ENCODE measurements at regions not wholly inside any gene's neighbourhood (a gene's known extent, or its start where the extent isn't known, plus 50 kb on each side); places are given as distances from the start of the nearest gene placed in this dataset.

DNA sequence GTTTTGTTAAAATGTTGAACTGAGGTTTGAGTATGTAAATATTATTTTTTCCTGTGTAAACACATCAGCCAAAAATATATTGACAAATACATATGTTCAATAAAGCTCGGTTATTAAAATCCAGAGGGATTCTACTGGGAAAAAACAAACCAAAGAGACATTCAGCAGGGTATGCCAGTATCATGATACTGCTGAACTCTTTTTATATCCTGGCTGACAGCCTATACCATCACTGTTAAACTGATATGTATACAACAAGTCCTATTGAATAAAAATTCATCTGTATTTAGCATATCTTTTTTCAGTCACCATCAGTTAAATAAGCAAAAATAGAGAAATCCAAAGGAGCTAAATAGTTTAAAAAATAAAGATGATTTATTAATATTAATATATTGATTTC lies 71.6 kb upstream of the NEO1 start (continued):
- TF ChIP-seq SMAD3 (CRISPR knock-in tag; IDR thresholded peaks at IDR 0.05; ENCODE audit: borderline replicate concordance) (no peak), NR3C1 (CRISPR knock-in tag; conservative IDR thresholded peaks at IDR 0.05; ENCODE audit: low read depth) (no peak), SOX15 (CRISPR knock-in tag; IDR thresholded peaks at IDR 0.05) (no peak), CBFB (CRISPR knock-in tag; IDR thresholded peaks at IDR 0.05; ENCODE audit: low read depth) (no peak), ZNF219 (CRISPR knock-in tag; IDR thresholded peaks at IDR 0.05; ENCODE audit: borderline replicate concordance) (no peak)

GRCh38 chr15:72979791-72980190 lies 72.5 kb upstream of the NEO1 start:
- Mint-ChIP-seq H3K4me1 (0 out of 2 replicates have a peak, but pooled peaks cover 3% of the 10 kb centered on the region), H3K36me3 (no peaks in the 10 kb centered on the region), H3K27me3 (ENCODE audit: low read depth) (peaks cover 6% of the 10 kb centered on the region), H3K27ac (no peak overlapping the region), H3K9me3 (peaks cover 6% of the 10 kb centered on the region; the same call in 1 of the 2 replicates), H3K4me3 (no peak overlapping the region)
- ChIA-PET POLR2A (no interaction called here), CTCF (no interaction called here)
- TF ChIP-seq ARID4B (CRISPR knock-in tag; IDR thresholded peaks at IDR 0.05; ENCODE audit: borderline replicate concordance) = no peak
- TF ChIP-seq SMAD4 (CRISPR knock-in tag; IDR thresholded peaks at IDR 0.05) = no peak
- no peak for TF ChIP-seq GTF2I (CRISPR knock-in tag; conservative IDR thresholded peaks at IDR 0.05)
- TF ChIP-seq ZMAT4 (CRISPR knock-in tag; IDR thresholded peaks at IDR 0.05) = no peak
- no peak for TF ChIP-seq ZBTB43 (CRISPR knock-in tag; IDR thresholded peaks at IDR 0.05)
- TF ChIP-seq, protein P1, sequence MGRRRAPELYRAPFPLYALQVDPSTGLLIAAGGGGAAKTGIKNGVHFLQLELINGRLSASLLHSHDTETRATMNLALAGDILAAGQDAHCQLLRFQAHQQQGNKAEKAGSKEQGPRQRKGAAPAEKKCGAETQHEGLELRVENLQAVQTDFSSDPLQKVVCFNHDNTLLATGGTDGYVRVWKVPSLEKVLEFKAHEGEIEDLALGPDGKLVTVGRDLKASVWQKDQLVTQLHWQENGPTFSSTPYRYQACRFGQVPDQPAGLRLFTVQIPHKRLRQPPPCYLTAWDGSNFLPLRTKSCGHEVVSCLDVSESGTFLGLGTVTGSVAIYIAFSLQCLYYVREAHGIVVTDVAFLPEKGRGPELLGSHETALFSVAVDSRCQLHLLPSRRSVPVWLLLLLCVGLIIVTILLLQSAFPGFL (CRISPR knock-in tag; IDR thresholded peaks at IDR 0.05; ENCODE audit: borderline replicate concordance) = no peak
- no peak for TF ChIP-seq ZNF512 (CRISPR knock-in tag; IDR thresholded peaks at IDR 0.05; ENCODE audit: borderline replicate concordance)
- TF ChIP-seq ATF3 (CRISPR knock-in tag; conservative IDR thresholded peaks at IDR 0.05) = no peak
- TF ChIP-seq NFATC4 (CRISPR knock-in tag; IDR thresholded peaks at IDR 0.05) = no peak
- no peak for TF ChIP-seq MYBL2 (CRISPR knock-in tag; IDR thresholded peaks at IDR 0.05)
- TF ChIP-seq GABPB1 (CRISPR knock-in tag; IDR thresholded peaks at IDR 0.05) = no peak
- TF ChIP-seq ZBTB21 (CRISPR knock-in tag; IDR thresholded peaks at IDR 0.05; ENCODE audit: borderline replicate concordance) = no peak
- TF ChIP-seq, protein P2, sequence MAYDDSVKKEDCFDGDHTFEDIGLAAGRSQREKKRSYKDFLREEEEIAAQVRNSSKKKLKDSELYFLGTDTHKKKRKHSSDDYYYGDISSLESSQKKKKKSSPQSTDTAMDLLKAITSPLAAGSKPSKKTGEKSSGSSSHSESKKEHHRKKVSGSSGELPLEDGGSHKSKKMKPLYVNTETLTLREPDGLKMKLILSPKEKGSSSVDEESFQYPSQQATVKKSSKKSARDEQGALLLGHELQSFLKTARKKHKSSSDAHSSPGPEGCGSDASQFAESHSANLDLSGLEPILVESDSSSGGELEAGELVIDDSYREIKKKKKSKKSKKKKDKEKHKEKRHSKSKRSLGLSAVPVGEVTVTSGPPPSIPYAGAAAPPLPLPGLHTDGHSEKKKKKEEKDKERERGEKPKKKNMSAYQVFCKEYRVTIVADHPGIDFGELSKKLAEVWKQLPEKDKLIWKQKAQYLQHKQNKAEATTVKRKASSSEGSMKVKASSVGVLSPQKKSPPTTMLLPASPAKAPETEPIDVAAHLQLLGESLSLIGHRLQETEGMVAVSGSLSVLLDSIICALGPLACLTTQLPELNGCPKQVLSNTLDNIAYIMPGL (CRISPR knock-in tag; IDR thresholded peaks at IDR 0.05) = no peak
- TF ChIP-seq E2F5 (CRISPR knock-in tag; IDR thresholded peaks at IDR 0.05) = no peak
- ATAC-seq (no peak), DNase-seq (ENCODE audit: low spot score) (no peak)
